HTR-8/SVneo (cell line): ENCODE measurements at regions not wholly inside any gene's neighbourhood (a gene's known extent, or its start where the extent isn't known, plus 50 kb on each side); places are given as distances from the start of the nearest gene placed in this dataset.
"Not testable (repeated sequence)": the region's sequence is repeated elsewhere in the genome, so short reads cannot be mapped to it uniquely, and the experiment has no call there.

ENCODE experiments used
- DNase-seq: peaks from one replicate; pipeline ENCODE4 v3.0.0; 2011; ENCODE audit warnings: low spot score, mixed read lengths; ENCODE audit not compliant: insufficient read length
- FAIRE-seq: peaks from 2 replicates; lab custom pipeline; 2011; peaks lifted over from hg19 to GRCh38; lab: Jason Lieb, UNC

DNA sequence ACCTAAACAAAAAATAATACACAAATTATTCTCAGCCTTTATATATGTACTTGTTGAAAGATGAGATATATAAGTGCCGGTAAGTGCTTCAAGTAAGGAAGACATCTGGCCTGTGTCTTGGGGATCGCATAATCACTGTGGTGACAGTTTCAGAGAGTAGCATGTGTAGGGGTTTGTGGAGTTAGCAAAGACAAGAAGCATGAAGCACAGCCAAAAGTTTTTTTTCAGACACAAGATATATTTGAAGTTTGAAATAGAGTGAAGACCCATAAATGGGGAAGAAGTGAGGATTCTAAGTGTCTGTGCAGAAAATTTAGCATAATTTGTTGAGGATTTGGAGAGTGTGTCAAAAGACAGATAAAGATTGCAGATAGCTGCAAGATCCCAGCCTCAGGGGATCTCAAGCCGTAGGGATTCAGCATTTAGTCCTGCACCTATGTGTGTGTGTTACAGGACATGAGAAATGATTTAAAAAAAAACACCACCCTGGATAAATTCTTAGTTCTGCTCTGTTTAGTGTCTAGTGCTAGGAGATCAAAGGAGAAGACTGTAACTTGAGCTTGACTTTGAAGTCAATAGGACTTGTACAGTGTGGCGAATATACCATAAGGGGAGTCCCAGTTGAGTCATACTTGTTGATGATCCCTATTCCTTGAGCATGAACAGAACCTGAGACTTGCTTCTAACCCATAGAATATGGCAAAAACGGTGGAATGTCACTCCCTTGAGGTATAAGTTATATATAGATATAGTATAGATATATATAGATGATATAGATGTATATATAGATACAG is 123.9 kb upstream of the GRM7 start:
- no peak for DNase-seq
- no peak for FAIRE-seq

DNA sequence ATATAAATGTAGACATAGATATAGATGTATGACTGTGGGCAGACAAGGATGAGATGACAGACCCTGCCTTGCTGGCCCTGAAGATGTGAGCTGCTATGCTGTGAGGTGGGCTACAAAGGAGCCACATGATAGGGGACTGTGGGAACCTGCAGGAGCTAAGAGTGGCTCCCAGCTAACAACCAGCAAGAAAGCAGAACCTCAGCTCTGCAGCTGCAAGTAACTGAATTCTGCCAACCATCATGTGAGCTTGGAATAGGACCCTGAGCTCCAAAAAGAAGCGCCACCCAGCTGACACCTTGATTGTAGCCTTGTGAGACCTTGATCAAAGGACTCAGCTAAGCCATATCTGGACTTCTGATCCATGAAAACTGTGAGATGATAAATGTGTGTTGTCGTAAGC is 123.3 kb upstream of the GRM7 start:
- DNase-seq, result no peak
- no peak for FAIRE-seq

DNA sequence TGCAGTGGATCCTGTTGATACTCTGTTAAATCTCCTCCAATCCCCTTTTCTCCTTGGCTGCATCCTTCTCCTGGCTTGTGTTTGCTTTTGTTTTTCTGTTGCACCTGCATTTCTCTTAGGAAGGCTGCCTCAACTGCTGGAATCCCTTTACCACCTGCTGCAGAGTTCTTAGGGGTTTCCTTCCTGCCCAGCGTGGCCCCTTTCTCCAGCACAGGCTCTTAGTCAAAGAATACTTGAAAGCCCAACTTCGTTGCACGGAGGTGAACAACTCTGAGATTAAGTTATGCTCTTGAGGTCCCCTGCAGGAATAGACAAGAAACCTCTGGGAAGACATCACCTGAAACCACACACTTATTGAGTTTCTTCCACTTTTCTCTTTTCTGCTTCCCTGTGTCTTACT is 121.6 kb upstream of the GRM7 start:
- DNase-seq, result no peak
- FAIRE-seq, result no peak

DNA sequence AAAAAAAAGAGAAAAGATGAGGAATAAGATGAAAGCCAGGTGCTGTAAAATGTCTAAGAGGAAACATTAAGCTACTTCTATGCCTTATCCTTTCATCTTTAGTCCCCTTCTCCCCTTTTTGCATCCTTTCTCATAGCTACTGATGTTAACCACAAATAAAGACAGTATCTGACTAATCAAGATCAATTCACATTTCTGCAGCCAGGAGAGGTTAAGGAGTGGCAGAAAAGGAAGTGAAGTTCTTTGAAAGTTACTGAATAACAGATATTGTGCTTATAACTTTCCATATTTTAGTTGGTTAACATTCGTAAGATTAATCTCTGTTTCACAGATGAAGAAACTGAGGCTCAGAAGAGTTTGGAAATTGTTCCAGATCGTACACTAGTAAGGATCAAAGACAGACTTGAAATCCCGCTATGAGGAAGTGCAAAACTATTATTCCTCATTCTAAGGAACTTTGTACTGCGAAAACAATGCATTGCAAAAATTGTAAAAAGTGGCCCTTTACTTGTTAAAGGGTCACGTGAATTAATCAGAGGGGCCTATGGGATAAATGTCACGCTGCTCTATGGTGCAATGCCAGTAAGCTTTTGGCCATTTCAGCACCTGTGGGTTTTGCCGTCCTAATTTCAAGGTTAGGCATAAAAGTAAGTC is 117.7 kb upstream of the GRM7 start:
- DNase-seq (no peak), FAIRE-seq (no peak)

DNA sequence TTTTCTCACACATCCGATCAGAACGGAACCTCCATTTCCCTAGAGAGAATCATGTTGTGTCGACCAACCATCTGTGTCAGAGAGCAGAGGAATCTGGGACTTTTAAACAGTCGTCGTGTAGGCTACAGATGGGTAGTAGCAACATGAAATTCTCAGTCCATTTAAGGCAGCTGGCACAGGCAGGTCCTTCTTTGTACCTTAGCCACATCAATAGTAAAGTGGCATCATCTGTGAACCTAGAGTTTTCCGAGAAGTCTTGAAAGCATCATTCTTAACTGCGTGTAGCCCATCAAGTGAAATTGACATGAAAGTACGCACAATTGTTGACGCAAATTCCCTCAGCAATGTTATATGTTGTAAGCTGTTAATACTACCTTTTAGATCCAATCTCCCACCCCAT is 114.5 kb upstream of the GRM7 start:
- DNase-seq (no peak), FAIRE-seq (no peak)

DNA sequence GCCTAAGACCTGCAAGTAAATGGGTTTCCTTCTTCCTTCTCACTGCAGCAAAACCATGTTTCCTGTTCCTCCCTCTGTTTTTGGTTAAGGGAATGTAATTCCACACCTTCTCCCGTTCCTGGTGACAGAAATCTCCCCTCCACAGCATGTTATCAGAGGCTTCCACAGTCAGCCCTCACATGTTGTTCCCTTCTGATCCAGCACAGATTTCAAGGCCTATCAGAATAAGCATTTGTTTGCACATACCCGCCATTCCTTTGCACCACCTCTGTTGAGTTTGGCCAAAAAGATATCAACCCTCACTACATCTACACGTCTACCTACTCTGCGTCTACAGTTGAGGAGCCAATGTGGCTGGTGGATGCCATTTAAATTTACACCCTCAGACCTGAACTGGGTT is 113.9 kb upstream of the GRM7 start:
- FAIRE-seq, result no peak
- DNase-seq, result no peak

DNA sequence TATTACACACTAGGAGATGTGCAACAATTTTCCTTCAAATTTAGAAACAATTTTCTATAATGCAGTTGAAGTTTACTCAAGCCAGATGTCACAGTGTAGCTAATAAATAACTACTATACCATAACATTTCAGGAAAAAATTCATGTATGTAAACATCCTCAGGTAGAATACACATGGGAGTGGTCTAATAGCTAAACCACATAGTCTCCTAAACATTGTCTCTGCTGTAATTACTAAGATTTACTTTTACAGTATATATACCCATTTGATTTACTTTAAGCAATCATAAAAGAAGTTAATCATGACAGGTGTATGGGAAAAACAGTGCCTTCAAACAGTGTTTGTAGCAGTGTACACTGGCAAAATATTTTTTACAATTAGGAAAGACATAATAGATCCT is 110.1 kb upstream of the GRM7 start:
- no peak for FAIRE-seq
- no peak for DNase-seq

DNA sequence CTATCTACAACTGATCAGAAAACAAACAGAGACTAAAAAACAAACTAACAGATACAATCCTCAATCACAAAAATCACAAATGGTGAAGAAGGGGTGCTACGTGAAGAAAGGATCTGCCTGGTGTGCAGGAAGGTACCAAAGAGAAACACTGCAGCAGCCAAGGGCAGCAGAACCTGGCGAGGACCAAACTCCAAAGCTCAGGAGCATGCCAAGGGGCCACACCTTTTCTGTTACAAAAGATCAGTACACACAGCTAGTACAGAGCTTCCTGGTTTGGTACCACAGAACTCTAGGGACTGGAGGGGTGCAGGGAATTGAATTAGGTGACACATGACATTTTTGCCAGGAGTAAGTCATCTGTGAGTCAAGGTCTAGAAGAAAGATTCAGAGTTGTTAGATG is 107.4 kb upstream of the GRM7 start:
- no peak for DNase-seq
- FAIRE-seq, result no peak

DNA sequence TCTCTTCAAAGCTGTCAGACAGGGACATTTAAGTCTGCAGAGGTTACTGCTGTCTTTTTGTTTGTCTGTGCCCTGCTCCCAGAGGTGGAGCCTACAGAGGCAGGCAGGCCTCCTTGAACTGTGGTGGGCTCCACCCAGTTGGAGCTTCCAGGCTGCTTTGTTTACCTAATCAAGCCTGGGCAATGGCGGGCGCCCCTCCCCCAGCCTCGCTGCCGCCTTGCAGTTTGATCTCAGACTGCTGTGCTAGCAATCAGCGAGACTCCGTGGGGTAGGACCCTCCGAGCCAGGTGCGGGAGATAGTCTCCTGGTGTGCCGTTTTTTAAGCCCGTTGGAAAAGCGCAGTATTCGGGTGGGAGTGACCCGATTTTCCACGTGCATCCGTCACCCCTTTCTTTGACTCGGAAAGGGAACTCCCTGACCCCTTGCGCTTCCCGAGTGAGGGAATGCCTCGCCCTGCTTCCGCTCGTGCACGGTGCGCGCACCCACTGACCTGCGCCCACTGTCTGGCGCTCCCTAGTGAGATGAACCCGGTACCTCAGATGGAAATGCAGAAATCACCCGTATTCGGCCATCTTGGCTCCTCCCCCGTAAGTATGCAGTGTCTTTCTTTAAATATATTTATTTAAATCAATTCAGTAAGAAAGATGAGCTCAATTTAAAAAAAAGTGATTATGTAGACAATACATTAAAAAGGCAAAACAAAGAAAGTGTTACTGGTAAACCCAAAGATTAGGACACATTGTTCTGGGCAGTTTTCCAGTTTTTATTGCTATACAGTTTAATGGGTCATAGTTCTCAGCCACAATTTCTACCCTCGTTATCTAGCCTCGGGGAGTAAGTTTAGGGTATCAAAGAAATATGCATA is 91.2 kb upstream of the GRM7 start:
- not testable (repeated sequence) for DNase-seq, FAIRE-seq

DNA sequence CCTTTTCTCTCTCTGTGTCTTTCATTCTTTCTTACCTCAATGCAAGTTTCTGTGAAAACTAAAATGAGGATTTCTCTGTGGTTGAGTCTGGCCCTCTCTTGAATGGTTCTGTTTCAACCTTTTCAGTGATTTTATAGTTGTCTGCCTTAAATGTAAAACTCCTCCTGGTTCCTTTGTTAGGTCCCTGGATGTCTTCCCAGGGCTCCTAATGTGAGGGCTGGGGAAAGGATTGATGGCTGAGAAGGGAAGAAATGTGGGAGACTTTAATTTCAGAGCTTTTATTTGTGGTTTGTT is 90.6 kb upstream of the GRM7 start:
- no peak for FAIRE-seq

DNA sequence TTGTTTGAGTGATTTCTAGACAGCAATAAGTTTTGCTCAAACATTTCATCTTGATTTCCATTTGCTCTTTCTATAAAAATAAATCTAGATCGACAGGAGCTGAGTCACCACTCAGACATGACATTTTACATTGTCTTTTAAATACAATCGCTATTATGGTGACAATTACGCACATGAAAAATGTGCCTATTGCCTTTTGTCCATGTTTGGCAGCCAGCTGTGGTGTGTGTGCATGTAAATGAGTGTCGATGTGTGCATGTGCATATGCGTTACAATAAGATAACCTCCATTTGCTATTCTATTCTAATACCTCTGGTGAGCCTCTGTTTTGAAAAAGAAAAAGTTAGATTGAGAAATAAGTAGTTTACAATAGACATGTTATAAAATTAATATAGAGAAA is 89.7 kb upstream of the GRM7 start:
- FAIRE-seq (no peak), DNase-seq (no peak)

More for the DNA sequence above, 90.6 kb upstream of the GRM7 start:
- no peak for DNase-seq

DNA sequence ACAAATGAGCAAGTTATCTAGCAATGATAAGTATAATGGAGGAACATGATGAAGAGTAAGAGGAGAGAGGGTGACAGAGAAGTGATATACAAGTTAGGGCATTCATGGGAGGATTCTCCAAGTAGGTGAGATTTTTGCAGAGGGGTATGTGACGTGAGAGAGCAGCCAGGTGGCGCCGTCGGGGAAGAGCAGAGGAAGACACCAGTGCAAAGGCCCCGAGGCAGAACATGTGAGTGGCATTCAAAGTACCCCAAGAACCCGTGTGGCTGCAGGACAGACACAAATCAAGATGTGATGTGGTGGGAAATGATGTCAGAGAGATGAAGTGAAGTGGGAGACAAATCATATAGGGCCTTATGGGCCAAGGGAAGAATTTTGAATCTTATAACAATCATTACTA is 81.8 kb upstream of the GRM7 start:
- FAIRE-seq, result no peak
- no peak for DNase-seq

DNA sequence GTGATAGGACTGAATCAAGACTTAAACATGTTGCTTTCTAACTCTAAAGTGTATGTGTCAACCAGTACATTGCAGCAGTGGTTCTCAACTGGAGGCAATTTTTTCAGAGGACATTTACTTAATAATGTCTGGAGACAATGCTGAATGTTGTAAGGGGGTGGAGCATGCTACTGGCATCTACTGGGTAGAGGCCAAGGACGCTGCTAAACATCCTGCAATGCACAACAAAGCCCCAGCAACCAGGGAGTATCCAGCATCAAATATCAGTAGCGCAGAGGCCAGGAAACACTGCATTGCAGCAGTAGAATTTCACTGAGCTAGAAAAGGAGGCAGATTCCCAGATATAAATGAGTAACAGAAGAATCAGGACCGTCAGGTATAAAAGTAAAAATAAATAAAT is 79.8 kb upstream of the GRM7 start:
- FAIRE-seq, result no peak

DNA sequence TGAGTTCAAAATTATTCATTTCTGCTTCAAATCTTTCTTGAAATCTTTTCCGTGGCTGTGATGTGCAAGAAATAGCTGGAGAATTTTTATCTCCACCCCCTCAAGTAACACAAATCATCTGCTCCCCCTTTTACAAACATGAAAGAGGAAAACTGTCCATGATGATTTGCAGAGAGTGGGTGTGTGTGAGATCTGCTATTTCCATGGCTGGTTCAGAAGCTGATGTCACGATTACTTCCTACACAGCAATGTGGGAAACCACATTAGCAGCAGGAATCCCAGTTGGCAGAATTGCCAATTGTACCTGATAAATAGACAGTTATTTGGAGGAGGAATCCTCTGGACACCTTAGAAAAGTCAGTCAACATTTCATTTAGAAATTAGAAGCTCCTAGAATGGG is 75.2 kb upstream of the GRM7 start:
- no peak for FAIRE-seq

More for the DNA sequence above, 79.8 kb upstream of the GRM7 start:
- no peak for DNase-seq

DNA sequence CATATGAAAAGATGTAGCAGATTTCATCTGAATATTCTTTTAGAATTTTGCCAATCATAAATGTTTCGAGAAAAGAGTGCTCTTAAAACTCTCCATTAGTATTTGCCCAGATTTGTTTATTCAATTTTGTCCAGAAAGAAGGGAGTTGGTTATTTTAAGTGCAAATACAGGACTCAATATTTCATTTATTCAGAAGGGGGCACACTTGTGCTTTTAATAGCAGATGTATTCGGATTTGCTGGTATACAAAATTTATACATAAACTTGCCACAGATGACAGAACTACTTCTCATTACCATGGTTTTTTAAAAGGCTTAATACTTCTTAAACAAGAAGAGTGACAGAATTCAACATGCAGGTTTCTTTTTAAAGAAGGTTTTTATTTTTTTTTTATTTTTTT is 69.8 kb upstream of the GRM7 start:
- FAIRE-seq (no peak), DNase-seq (no peak)

More for the DNA sequence above, 75.2 kb upstream of the GRM7 start:
- no peak for DNase-seq

DNA sequence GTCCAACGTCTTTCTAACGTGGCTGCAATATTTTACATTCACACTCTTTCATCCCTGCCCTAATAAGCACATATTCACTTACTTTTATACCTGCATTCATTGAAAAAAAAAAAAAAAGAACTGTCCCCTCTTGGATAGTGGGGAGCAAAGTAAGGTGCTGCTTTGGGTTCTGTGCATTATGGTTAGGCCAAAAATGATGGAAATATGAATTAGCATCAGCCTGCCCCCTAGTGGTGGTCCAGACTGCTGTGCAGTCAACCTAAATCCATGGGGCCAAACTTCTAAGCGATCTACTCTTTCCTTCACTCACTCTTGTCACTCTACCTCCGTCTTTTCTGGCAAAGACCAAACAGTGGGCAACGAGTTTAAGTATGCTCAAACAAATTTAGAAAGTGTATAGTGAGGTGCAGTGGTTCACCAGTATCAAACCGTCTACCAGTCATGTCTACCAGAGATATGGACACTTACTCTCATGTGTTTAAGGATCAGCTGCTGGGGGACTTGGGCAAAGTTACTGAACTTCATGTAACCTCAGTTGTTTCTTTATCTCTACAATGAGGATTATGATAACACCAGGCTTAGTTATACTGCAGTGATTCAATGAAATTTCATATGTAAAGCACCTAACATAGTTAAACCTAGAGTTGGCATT is 61.5 kb upstream of the GRM7 start:
- FAIRE-seq (no peak), DNase-seq (no peak)

DNA sequence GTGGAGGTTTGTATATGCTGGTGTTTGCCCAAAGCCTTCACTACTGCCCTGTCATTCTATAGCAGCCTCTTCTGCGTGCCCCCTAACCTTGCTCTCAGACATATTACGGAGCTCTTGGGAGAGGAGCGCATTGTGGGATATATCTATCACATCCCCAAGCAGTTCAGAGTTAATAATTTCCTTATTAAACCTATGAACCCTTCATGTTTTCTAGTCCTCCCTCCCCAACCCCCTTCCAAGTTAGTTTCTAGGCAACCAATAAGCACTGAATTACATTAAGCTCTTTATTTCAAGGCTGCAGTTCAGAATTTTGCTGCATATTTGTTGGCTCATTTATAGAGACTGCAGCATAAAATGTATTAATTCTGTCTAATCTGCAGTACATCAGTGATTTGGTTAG is 57.3 kb upstream of the GRM7 start:
- no peak for FAIRE-seq
- no peak for DNase-seq

DNA sequence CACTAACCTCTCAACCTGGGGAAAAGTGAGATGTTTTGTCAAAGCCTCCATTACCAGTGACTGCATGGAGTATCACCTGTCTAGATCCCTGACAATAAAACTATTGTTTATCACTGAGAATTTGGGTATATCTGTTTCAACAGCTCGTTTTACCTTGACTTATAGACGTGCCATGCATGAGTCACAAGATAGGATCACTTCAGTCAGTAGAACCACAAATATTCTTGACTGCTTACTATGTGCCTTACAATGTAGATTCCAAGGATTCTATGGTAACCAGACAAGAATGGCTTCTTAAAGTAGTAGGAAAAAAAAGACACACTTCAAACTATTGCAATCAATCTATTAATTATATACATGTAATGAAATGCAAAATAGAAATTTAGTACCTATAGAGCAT is 55.7 kb upstream of the GRM7 start:
- DNase-seq, result no peak
- no peak for FAIRE-seq

DNA sequence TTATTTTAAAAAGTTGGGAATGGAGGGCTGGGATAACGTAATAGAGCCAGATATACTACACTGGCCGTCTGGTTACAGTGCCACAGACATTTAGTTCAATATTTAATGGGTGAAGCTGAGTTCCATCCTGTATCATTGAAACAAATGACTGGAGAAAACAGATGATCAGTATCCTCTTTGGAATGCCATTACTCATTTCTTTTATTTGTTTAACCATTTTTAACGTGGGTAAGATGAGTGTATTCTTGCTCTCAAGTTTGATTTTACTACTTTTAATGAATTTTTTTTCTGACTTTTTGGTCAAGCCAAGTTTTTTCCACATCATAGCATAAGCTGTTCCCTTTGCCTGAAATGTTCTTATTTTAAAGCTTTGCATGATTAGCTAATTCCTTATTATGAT is 53.9 kb upstream of the GRM7 start:
- DNase-seq (no peak), FAIRE-seq (no peak)

DNA sequence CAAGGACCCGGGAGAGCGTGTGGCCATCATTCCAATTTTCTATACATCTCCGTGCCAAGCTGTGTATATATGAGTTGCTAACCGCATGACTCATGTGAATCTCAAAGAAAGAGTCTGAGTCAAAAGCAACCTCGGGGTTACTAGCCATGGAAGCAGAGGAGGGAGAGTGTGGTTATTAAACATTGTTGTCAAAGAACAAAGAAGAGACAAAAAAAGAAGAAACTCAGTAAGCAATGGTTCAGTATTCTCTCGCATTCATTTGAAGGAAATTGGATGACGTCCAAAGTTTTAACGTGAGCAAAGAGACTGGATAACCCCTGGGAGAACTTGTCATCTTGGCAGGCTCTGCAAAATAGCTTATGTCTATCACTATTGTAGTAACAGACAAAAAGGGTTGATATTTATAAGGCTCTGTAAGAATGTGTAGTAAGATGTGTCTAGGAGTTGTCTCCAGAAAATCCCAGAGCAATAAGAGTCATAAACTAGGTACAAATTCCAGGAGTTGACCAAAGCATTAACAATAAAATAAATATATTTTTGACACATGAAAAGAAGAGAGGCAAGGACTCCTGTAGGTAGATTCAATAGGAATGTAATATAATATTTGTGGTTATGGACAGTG is 52.8 kb upstream of the GRM7 start:
- DNase-seq, result no peak
- FAIRE-seq, result no peak
